Neural crest cell (in vitro differentiated cells): ENCODE measurements at regions not wholly inside any gene's neighbourhood (a gene's known extent, or its start where the extent isn't known, plus 50 kb on each side); places are given as distances from the start of the nearest gene placed in this dataset.

ENCODE experiments used
- DNase-seq: peaks from one replicate; pipeline ENCODE4 v3.0.0; 2021; ENCODE audit warnings: low read depth, mixed read lengths, low spot score
- H3K27ac Mint-ChIP-seq: one replicate; pipeline ENCODE4 v1.8.0; 2021; ENCODE audit warnings: mild to moderate bottlenecking, mixed read lengths; ENCODE audit not compliant: unreplicated experiment
- H3K27me3 Mint-ChIP-seq: 2 replicates; pipeline ENCODE4 v1.8.0; 2021; ENCODE audit warnings: low read depth, mild to moderate bottlenecking, mixed read lengths
- H3K36me3 Mint-ChIP-seq: 2 replicates; pipeline ENCODE4 v1.8.0; 2021; ENCODE audit warnings: low read depth, mild to moderate bottlenecking, mixed read lengths
- H3K4me1 Mint-ChIP-seq: 2 replicates; pipeline ENCODE4 v1.8.0; 2021; ENCODE audit warnings: mixed read lengths
- H3K4me3 Mint-ChIP-seq: one replicate; pipeline ENCODE4 v1.8.0; 2021; ENCODE audit warnings: mild to moderate bottlenecking, mixed read lengths
- H3K9me3 Mint-ChIP-seq: 2 replicates; pipeline ENCODE4 v1.8.0; 2021; ENCODE audit warnings: mixed read lengths
- CTCF ChIP-seq: fragments of 200-600 bp; sonication (generic); conservative IDR thresholded peaks from 2 replicates; pipeline ENCODE4 v1.5.0; 2021; ENCODE audit warnings: antibody characterized with exemption, mild to moderate bottlenecking

GRCh38 chr10:44320756-44321155 lies 64.1 kb downstream of the CXCL12 start:
- no peaks in the 10 kb centered on the region for H3K4me1 Mint-ChIP-seq
- no peaks in the 10 kb centered on the region for H3K36me3 Mint-ChIP-seq

GRCh38 chr10:44317856-44318255 lies 67.0 kb downstream of the CXCL12 start:
- H3K27me3 Mint-ChIP-seq: peaks cover 5% of the 10 kb centered on the region

More at GRCh38 chr10:44320756-44321155, 64.1 kb downstream of the CXCL12 start:
- Mint-ChIP-seq H3K27ac (no peak overlapping the region), H3K4me3 (no peak overlapping the region), H3K9me3 (peaks cover 9% of the 10 kb centered on the region), H3K27me3 (peaks cover 6% of the 10 kb centered on the region)
- no peak for TF ChIP-seq CTCF
- no peak for DNase-seq

GRCh38 chr10:44316922-44317215 lies 68.0 kb downstream of the CXCL12 start:
- DNase-seq: no peak
- no peak overlapping the region for H3K4me3 Mint-ChIP-seq
- H3K36me3 Mint-ChIP-seq: no peaks in the 10 kb centered on the region
- no peak overlapping the region for H3K27ac Mint-ChIP-seq
- peaks cover under 1% of the 10 kb centered on the region for H3K4me1 Mint-ChIP-seq
- H3K27me3 Mint-ChIP-seq: no peaks in the 10 kb centered on the region
- TF ChIP-seq CTCF: no peak
- H3K9me3 Mint-ChIP-seq: peaks cover 9% of the 10 kb centered on the region

More at GRCh38 chr10:44317856-44318255, 67.0 kb downstream of the CXCL12 start:
- no peak for DNase-seq
- H3K36me3 Mint-ChIP-seq: no peaks in the 10 kb centered on the region
- H3K27ac Mint-ChIP-seq: no peak overlapping the region
- TF ChIP-seq CTCF: no peak
- no peak overlapping the region for H3K4me3 Mint-ChIP-seq
- H3K9me3 Mint-ChIP-seq: peaks cover 9% of the 10 kb centered on the region
- no peaks in the 10 kb centered on the region for H3K4me1 Mint-ChIP-seq

GRCh38 chr10:44316187-44316921 lies 68.5 kb downstream of the CXCL12 start:
- H3K9me3 Mint-ChIP-seq: peaks cover 9% of the 10 kb centered on the region
- H3K4me1 Mint-ChIP-seq: peaks cover 5% of the 10 kb centered on the region
- no peak overlapping the region for H3K27ac Mint-ChIP-seq
- no peak for TF ChIP-seq CTCF
- no peaks in the 10 kb centered on the region for H3K27me3 Mint-ChIP-seq
- no peak for DNase-seq
- no peaks in the 10 kb centered on the region for H3K36me3 Mint-ChIP-seq
- H3K4me3 Mint-ChIP-seq: no peak overlapping the region

GRCh38 chr10:44314802-44315460 lies 70.0 kb downstream of the CXCL12 start:
- H3K27me3 Mint-ChIP-seq: no peaks in the 10 kb centered on the region
- H3K4me3 Mint-ChIP-seq: no peak overlapping the region
- H3K36me3 Mint-ChIP-seq: no peaks in the 10 kb centered on the region
- no peak overlapping the region for H3K27ac Mint-ChIP-seq
- DNase-seq: no peak
- peaks cover 9% of the 10 kb centered on the region for H3K9me3 Mint-ChIP-seq
- no peak for TF ChIP-seq CTCF
- H3K4me1 Mint-ChIP-seq: peaks cover 8% of the 10 kb centered on the region
